H1 (cell line): ENCODE measurements at regions not wholly inside any gene's neighbourhood (a gene's known extent, or its start where the extent isn't known, plus 50 kb on each side); places are given as distances from the start of the nearest gene placed in this dataset.

Source experiments
- CTCF ChIA-PET: fragments of 300-600 bp; sonication (Branson Sonifier 250); formaldehyde crosslinking; loops from one replicate; lab custom pipeline; 2021; ENCODE audit not compliant: partially characterized antibody; lab: Charles Lee
- POLR2A ChIA-PET: fragments of 300-600 bp; sonication (Branson Sonifier 250); formaldehyde crosslinking; loops from one replicate; lab custom pipeline; 2021; ENCODE audit warnings: inconsistent platforms; ENCODE audit not compliant: partially characterized antibody; lab: Charles Lee
- DNase-seq, 2 experiments: peaks; one replicate each; pipeline versions ENCODE4 v3.0.0 to v3.0.0-alpha.2; 2010 to 2022; ENCODE audit warnings: low spot score in 2 of 2, low read depth in 1 of 2, mixed read lengths in 1 of 2
- FAIRE-seq: peaks from 2 replicates; lab custom pipeline; 2011; peaks lifted over from hg19 to GRCh38; lab: Jason Lieb, UNC
- H2AFZ ChIP-seq: 2 replicates; pipeline ENCODE4 v1.8.1; 2012; ENCODE audit warnings: low read length, inconsistent platforms
- H2AK5ac ChIP-seq: 2 replicates; pipeline ENCODE4 v1.6.1; 2013; ENCODE audit warnings: low read depth, low read length
- H2BK120ac ChIP-seq: replicated peaks from 2 replicates; pipeline ENCODE3; 2013; ENCODE audit warnings: low read depth, low read length, inconsistent platforms
- H2BK12ac ChIP-seq: 2 replicates; pipeline ENCODE4 v1.6.1; 2013; ENCODE audit warnings: low read depth, low read length
- H2BK15ac ChIP-seq: 2 replicates; pipeline ENCODE4 v1.6.1; 2013; ENCODE audit warnings: low read length
- H2BK20ac ChIP-seq: 2 replicates; pipeline ENCODE4 v1.6.1; 2013; ENCODE audit warnings: low read length
- H2BK5ac ChIP-seq: 2 replicates; pipeline ENCODE4 v1.6.1; 2013; ENCODE audit warnings: low read depth, low read length
- H3K14ac ChIP-seq: 2 replicates; pipeline ENCODE4 v1.6.1; 2013; ENCODE audit warnings: inconsistent platforms; ENCODE audit not compliant: insufficient read length
- H3K18ac ChIP-seq: 2 replicates; pipeline ENCODE4 v1.6.1; 2013; ENCODE audit warnings: low read length; ENCODE audit errors: extremely low read depth
- H3K23ac ChIP-seq: 2 replicates; pipeline ENCODE4 v1.6.1; 2013; ENCODE audit warnings: inconsistent platforms; ENCODE audit not compliant: insufficient read length
- H3K23me2 ChIP-seq: 2 replicates; pipeline ENCODE4 v1.6.1; 2013; ENCODE audit warnings: low read depth, low read length
- H3K27ac ChIP-seq: 2 replicates; pipeline ENCODE4 v1.6.1; 2011; ENCODE audit warnings: low read depth, low read length, inconsistent platforms
- H3K27me3 ChIP-seq, 4 experiments: replicated peaks in 1 of 4; 1 replicate in 1 of 4; 2 replicates in 3 of 4; pipeline versions ENCODE4 v1.6.1 to v1.8.1; 2011 to 2013; ENCODE audit warnings: low read length in 3 of 4, mild to moderate bottlenecking in 3 of 4, inconsistent platforms in 2 of 4, mixed read lengths in 2 of 4, moderate library complexity in 1 of 4; ENCODE audit not compliant: control insufficient read depth in 3 of 4, insufficient read depth in 3 of 4; ENCODE audit errors: extremely low read depth in 1 of 4
- H3K36me3 ChIP-seq, 4 experiments: 2 replicates each; pipeline versions ENCODE4 v1.6.1 to v1.8.1; 2011 to 2013; ENCODE audit warnings: mild to moderate bottlenecking in 4 of 4, low read length in 3 of 4, moderate library complexity in 2 of 4, control low read depth in 1 of 4, inconsistent platforms in 1 of 4; ENCODE audit not compliant: insufficient read depth in 4 of 4, control insufficient read depth in 2 of 4
- H3K4ac ChIP-seq: replicated peaks from 2 replicates; pipeline ENCODE3; 2013; ENCODE audit warnings: low read length, low read depth, mixed read lengths, inconsistent platforms; ENCODE audit not compliant: insufficient read length
- H3K4me1 ChIP-seq, 4 experiments: replicated peaks in 1 of 4; 1 replicate in 1 of 4; 2 replicates in 3 of 4; pipeline versions ENCODE4 v1.6.1 to v1.8.1; 2011 to 2013; ENCODE audit warnings: low read length in 3 of 4, inconsistent platforms in 2 of 4, mixed read lengths in 1 of 4; ENCODE audit not compliant: insufficient read depth in 4 of 4, control insufficient read depth in 3 of 4
- H3K4me2 ChIP-seq, 2 experiments: 2 replicates each; pipeline versions ENCODE4 v1.6.1 to v1.8.1; 2011 to 2013; ENCODE audit warnings: low read depth in 2 of 2, low read length in 2 of 2, control low read depth in 1 of 2, inconsistent platforms in 1 of 2, mild to moderate bottlenecking in 1 of 2; ENCODE audit not compliant: insufficient read depth in 1 of 2
- H3K4me3 ChIP-seq, 4 experiments: fragments of 200-600, 300-600 bp in 1 of 4; sonication (generic), shearing (Covaris generic), sonication (Bioruptor Twin) in 1 of 4; 2 replicates each; pipeline versions ENCODE4 v1.5.1 to v1.8.1; 2011 to 2016; ENCODE audit warnings: low read length in 4 of 4, low read depth in 3 of 4, control low read depth in 2 of 4, inconsistent platforms in 2 of 4, mild to moderate bottlenecking in 2 of 4, mixed read lengths in 1 of 4, moderate library complexity in 1 of 4; ENCODE audit not compliant: insufficient read depth in 2 of 4; ENCODE audit errors: extremely low read depth in 1 of 4
- H3K56ac ChIP-seq: replicated peaks from 2 replicates; pipeline ENCODE3; 2013; ENCODE audit warnings: low read depth, mild to moderate bottlenecking, mixed read lengths, low read length, inconsistent platforms; ENCODE audit not compliant: insufficient read length
- H3K79me1 ChIP-seq: 2 replicates; pipeline ENCODE4 v1.6.1; 2013; ENCODE audit warnings: low read depth, low read length, control low read depth
- H3K79me2 ChIP-seq, 2 experiments: 2 replicates each; pipeline versions ENCODE4 v1.6.1 to v1.8.1; 2012 to 2013; ENCODE audit warnings: low read length in 2 of 2, mild to moderate bottlenecking in 2 of 2, inconsistent platforms in 1 of 2; ENCODE audit not compliant: insufficient read depth in 2 of 2, control insufficient read depth in 1 of 2
- H3K9ac ChIP-seq, 4 experiments: replicated peaks in 1 of 4; 1 replicate in 1 of 4; 2 replicates in 3 of 4; pipeline versions ENCODE4 v1.6.1 to v1.8.1; 2011 to 2013; ENCODE audit warnings: low read depth in 3 of 4, low read length in 3 of 4, control low read depth in 2 of 4, mild to moderate bottlenecking in 2 of 4, moderate library complexity in 2 of 4, inconsistent platforms in 1 of 4; ENCODE audit errors: extremely low read depth in 1 of 4
- H3K9me3 ChIP-seq, 2 experiments: 2 replicates each; pipeline versions ENCODE4 v1.6.1 to v1.8.1; 2012 to 2013; ENCODE audit warnings: mild to moderate bottlenecking in 2 of 2, moderate library complexity in 2 of 2, control low read depth in 1 of 2, inconsistent platforms in 1 of 2, low read depth in 1 of 2, low read length in 1 of 2, mixed read lengths in 1 of 2; ENCODE audit not compliant: insufficient read depth in 2 of 2
- H4K20me1 ChIP-seq, 2 experiments: replicated peaks in 1 of 2; 2 replicates each; pipeline versions ENCODE3 to v1.8.1; 2011 to 2013; ENCODE audit warnings: inconsistent platforms in 2 of 2, low read length in 2 of 2, mild to moderate bottlenecking in 1 of 2; ENCODE audit not compliant: insufficient read depth in 2 of 2, control insufficient read depth in 1 of 2
- H4K5ac ChIP-seq: 2 replicates; pipeline ENCODE4 v1.6.1; 2013; ENCODE audit warnings: low read length, low read depth, mixed read lengths, inconsistent platforms; ENCODE audit not compliant: insufficient read length
- H4K8ac ChIP-seq: 2 replicates; pipeline ENCODE4 v1.8.0; 2013; ENCODE audit warnings: mild to moderate bottlenecking, moderate library complexity, low read length, inconsistent platforms; ENCODE audit not compliant: insufficient read depth; ENCODE audit errors: extremely low read depth
- H4K91ac ChIP-seq: replicated peaks from 2 replicates; pipeline ENCODE3; 2013; ENCODE audit warnings: low read length, mixed read lengths, inconsistent platforms; ENCODE audit not compliant: insufficient read length
- ASH2L ChIP-seq: fragments of 200-600, 300-600 bp; sonication (generic); IDR thresholded peaks from one replicate; pipeline ENCODE4 v1.7.1; 2017; ENCODE audit warnings: low read length
- BRCA1 ChIP-seq: IDR thresholded peaks from 2 replicates; pipeline ENCODE4 v1.6.1; 2012; ENCODE audit warnings: low read depth, low read length, improper control_type of control experiment
- EGR1 ChIP-seq: IDR thresholded peaks from 2 replicates; pipeline ENCODE4 v1.6.1; 2011; ENCODE audit warnings: low read depth, low read length, borderline replicate concordance
- EZH2 ChIP-seq: fragments of 200-600 bp; sonication (generic); IDR thresholded peaks from 2 replicates; pipeline ENCODE4 v1.7.1; 2012; ENCODE audit warnings: low read depth, mild to moderate bottlenecking, moderate library complexity, low read length, inconsistent platforms; ENCODE audit not compliant: severe bottlenecking
- HDAC2 ChIP-seq, 2 experiments: fragments of 300-600 bp in 1 of 2; sonication (generic) in 1 of 2; IDR thresholded peaks; 2 replicates each; pipeline ENCODE4 v1.6.1; 2011 to 2012; ENCODE audit warnings: low read depth in 2 of 2, low read length in 2 of 2, mild to moderate bottlenecking in 2 of 2, moderate library complexity in 2 of 2, borderline replicate concordance in 1 of 2, inconsistent platforms in 1 of 2
- JUN ChIP-seq: IDR thresholded peaks from 2 replicates; pipeline ENCODE4 v1.6.1; 2011; ENCODE audit warnings: low read depth, mild to moderate bottlenecking, improper control_type of control experiment, low read length
- KDM5A ChIP-seq: fragments of 200-600 bp; IDR thresholded peaks from 2 replicates; pipeline ENCODE4 v1.7.1; 2012; ENCODE audit warnings: mild to moderate bottlenecking, low read length, inconsistent platforms, mixed read lengths
- MAX ChIP-seq: IDR thresholded peaks from 2 replicates; pipeline ENCODE4 v1.6.1; 2012; ENCODE audit warnings: inconsistent platforms
- NANOG ChIP-seq: IDR thresholded peaks from 2 replicates; pipeline ENCODE4 v1.6.1; 2011; ENCODE audit warnings: low read length, low read depth, mild to moderate bottlenecking, inconsistent platforms; ENCODE audit not compliant: insufficient read depth, poor library complexity, severe bottlenecking
- POU5F1 ChIP-seq: IDR thresholded peaks from 2 replicates; pipeline ENCODE4 v1.6.1; 2011; ENCODE audit warnings: low read depth, mild to moderate bottlenecking, low read length, moderate library complexity
- RFX5 ChIP-seq: IDR thresholded peaks from 2 replicates; pipeline ENCODE4 v1.6.1; 2011; ENCODE audit warnings: low read depth, low read length, improper control_type of control experiment, borderline replicate concordance
- SIN3A ChIP-seq, 2 experiments: IDR thresholded peaks in 1 of 2; conservative IDR thresholded peaks in 1 of 2; 2 replicates each; pipeline ENCODE4 v1.6.1; 2011 to 2012; ENCODE audit warnings: low read length in 2 of 2, improper control_type of control experiment in 1 of 2, low read depth in 1 of 2, mild to moderate bottlenecking in 1 of 2
- SUZ12 ChIP-seq: fragments of 200-600 bp; sonication (generic); IDR thresholded peaks from 2 replicates; pipeline ENCODE4 v1.6.1; 2012; ENCODE audit warnings: mild to moderate bottlenecking, inconsistent platforms, low read length, moderate library complexity, mixed read lengths
- YY1 ChIP-seq: IDR thresholded peaks from 2 replicates; pipeline ENCODE4 v1.6.1; 2011; ENCODE audit warnings: low read depth, mild to moderate bottlenecking, low read length
- ZNF274 ChIP-seq: IDR thresholded peaks from 2 replicates; pipeline ENCODE4 v1.7.0; 2012; ENCODE audit warnings: low read length, borderline replicate concordance; ENCODE audit errors: extremely low read depth
- WGBS, 2 experiments: shearing (Covaris generic) in 1 of 2; methylation state at CpG; one replicate each; pipeline versions ENCODE4 v1.1.6 to v1.1.7; 2013 to 2015; ENCODE audit warnings: low lambda C conversion rate in 2 of 2, mixed read lengths in 2 of 2, inconsistent platforms in 1 of 2, low coverage in 1 of 2, missing lambda C conversion rate in 1 of 2; ENCODE audit not compliant: insufficient replicate concordance in 2 of 2, insufficient coverage in 1 of 2, insufficient read length in 1 of 2; ENCODE audit errors: extremely low coverage in 1 of 2, missing lambda C conversion rate in 1 of 2; 5-methylcytosine and 5-hydroxymethylcytosine counted together

- Histone ChIP-seq H4K8ac (no peak overlapping the region), H2BK12ac (no peak overlapping the region), H4K5ac (no peak overlapping the region), H3K9ac (no peak overlapping the region), H3K18ac (no peak overlapping the region), H2AFZ (no peak overlapping the region), H3K56ac (no peak overlapping the region), H3K4ac (no peak overlapping the region), H3K27me3 (no peaks in the 10 kb centered on the region), H3K23ac (no peak overlapping the region), H4K91ac (no peak overlapping the region), H3K9me3 (no peaks in the 10 kb centered on the region), H2BK120ac (no peak overlapping the region), H3K36me3 (no peaks in the 10 kb centered on the region), H3K4me3 (no peak overlapping the region), H3K4me2 (no peak overlapping the region), H3K14ac (no peak overlapping the region), H3K4me1 (no peaks in the 10 kb centered on the region), H2BK5ac (no peak overlapping the region), H2BK15ac (no peak overlapping the region), H3K79me1 (no peaks in the 10 kb centered on the region), H3K23me2 (no peaks in the 10 kb centered on the region), H4K20me1 (no peaks in the 10 kb centered on the region), H2BK20ac (no peak overlapping the region), H3K79me2 (no peaks in the 10 kb centered on the region), H2AK5ac (no peak overlapping the region), H3K27ac (no peak overlapping the region)
- no peak for DNase-seq
- 73% methylated on average over 3 of the region's 3 CpGs; no CpG with 5 or more reads in 1 of the 2 experiments for WGBS, 2 experiments
- ChIA-PET POLR2A (no interaction called here), CTCF (no interaction called here)
- FAIRE-seq = no peak
- TF ChIP-seq EGR1 (no peak), EZH2 (no peak), NANOG (no peak), SUZ12 (no peak), SIN3A (conservative IDR thresholded peaks at IDR 0.05 in 1 of 2, IDR thresholded peaks at IDR 0.05 in 1 of 2; ENCODE audit: low read depth in 1 of 2, low read length in 2 of 2) (no peak), YY1 (no peak), JUN (no peak), POU5F1 (no peak), MAX (no peak), ZNF274 (no peak), RFX5 (no peak), KDM5A (no peak), ASH2L (no peak), HDAC2 (IDR thresholded peaks at IDR 0.05; ENCODE audit: borderline replicate concordance in 1 of 2, low read depth in 2 of 2, low read length in 2 of 2) (no peak), BRCA1 (no peak)
These were observed 564.1 kb upstream of the KCND2 start for GRCh38 chr7:119708891-119709290.
